ENCODE measurements at regions not wholly inside any gene's neighbourhood (a gene's known extent, or its start where the extent isn't known, plus 50 kb on each side); places are given as distances from the start of the nearest gene placed in this dataset.

GRCh38 chr12:24079083-24079482, 129.6 kb upstream of the SOX5 start:
- H3K9ac ChIP-seq: no peak overlapping the region
- H3K36me3 ChIP-seq: no peaks in the 10 kb centered on the region
- Mint-ChIP-seq H3K4me1 (peaks cover 14% of the 10 kb centered on the region), H3K27me3 (ENCODE audit: insufficient read depth, low read depth) (no peaks in the 10 kb centered on the region), H3K36me3 (peaks cover 5% of the 10 kb centered on the region), H3K9me3 (no peaks in the 10 kb centered on the region), H3K4me3 (no peak overlapping the region), H3K27ac (no peak overlapping the region)
- no peaks in the 10 kb centered on the region for H3K79me2 ChIP-seq (ENCODE audit: low read depth)
- no peak for DNase-seq (ENCODE audit: low spot score)
- no peaks in the 10 kb centered on the region for H4K20me1 ChIP-seq (ENCODE audit: low read depth)
- no peak for TF ChIP-seq EZH2phosphoT487 (IDR thresholded peaks at IDR 0.05)
- no peak for TF ChIP-seq EZH2 (IDR thresholded peaks at IDR 0.05)
- TF ChIP-seq CTCF (IDR thresholded peaks at IDR 0.05): no peak
- H3K27me3 ChIP-seq: no peaks in the 10 kb centered on the region
- no peak overlapping the region for H2AFZ ChIP-seq (replicated peaks)
- peaks cover 23% of the 10 kb centered on the region for H3F3A ChIP-seq (ENCODE audit: low read depth)
- no peaks in the 10 kb centered on the region for H3K9me3 ChIP-seq (ENCODE audit: low read depth)
- no peak overlapping the region for H3K27ac ChIP-seq
- no peak overlapping the region for H3K4me3 ChIP-seq
- no peak overlapping the region for H3K4me2 ChIP-seq
- peaks cover 66% of the 10 kb centered on the region for H3K4me1 ChIP-seq

GRCh38 chr12:24078318-24078765, 128.9 kb upstream of the SOX5 start:
- H3K9ac ChIP-seq: no peak overlapping the region
- no peaks in the 10 kb centered on the region for H3K9me3 ChIP-seq (ENCODE audit: low read depth)
- H3K4me3 Mint-ChIP-seq: no peak overlapping the region
- peaks cover 14% of the 10 kb centered on the region for H3K4me1 Mint-ChIP-seq
- peaks cover 60% of the 10 kb centered on the region for H3K4me1 ChIP-seq
- H3K36me3 ChIP-seq: no peaks in the 10 kb centered on the region
- H3K27me3 Mint-ChIP-seq (ENCODE audit: insufficient read depth, low read depth): no peaks in the 10 kb centered on the region
- no peak overlapping the region for H3K27ac ChIP-seq
- no peak overlapping the region for H3K4me3 ChIP-seq
- H3K79me2 ChIP-seq (ENCODE audit: low read depth): no peaks in the 10 kb centered on the region
- no peak overlapping the region for H3K27ac Mint-ChIP-seq
- H3K36me3 Mint-ChIP-seq: peaks cover 5% of the 10 kb centered on the region
- no peaks in the 10 kb centered on the region for H3K27me3 ChIP-seq
- DNase-seq (ENCODE audit: low spot score): no peak
- no peaks in the 10 kb centered on the region for H3K9me3 Mint-ChIP-seq
- no peak for TF ChIP-seq EZH2phosphoT487 (IDR thresholded peaks at IDR 0.05)
- TF ChIP-seq CTCF (IDR thresholded peaks at IDR 0.05): no peak
- no peak for TF ChIP-seq EZH2 (IDR thresholded peaks at IDR 0.05)
- peaks cover 24% of the 10 kb centered on the region for H3F3A ChIP-seq (ENCODE audit: low read depth)
- H4K20me1 ChIP-seq (ENCODE audit: low read depth): no peaks in the 10 kb centered on the region
- no peak overlapping the region for H3K4me2 ChIP-seq
- peak overlapping the region; percentile 57 for H2AFZ ChIP-seq (replicated peaks)

- Histone ChIP-seq H3K4me3 (no peak overlapping the region), H3K27me3 (no peaks in the 10 kb centered on the region), H3K27ac (no peak overlapping the region), H3K9ac (no peak overlapping the region), H4K20me1 (ENCODE audit: low read depth) (no peaks in the 10 kb centered on the region), H3K4me2 (no peak overlapping the region), H3K4me1 (peaks cover 48% of the 10 kb centered on the region), H3F3A (ENCODE audit: low read depth) (peaks cover 25% of the 10 kb centered on the region), H3K36me3 (no peaks in the 10 kb centered on the region), H3K9me3 (ENCODE audit: low read depth) (no peaks in the 10 kb centered on the region), H2AFZ (replicated peaks) (no peak overlapping the region), H3K79me2 (ENCODE audit: low read depth) (no peaks in the 10 kb centered on the region)
- Mint-ChIP-seq H3K4me3 (no peak overlapping the region), H3K4me1 (peaks cover 12% of the 10 kb centered on the region), H3K27ac (no peak overlapping the region), H3K36me3 (peaks cover 5% of the 10 kb centered on the region), H3K27me3 (ENCODE audit: insufficient read depth, low read depth) (no peaks in the 10 kb centered on the region), H3K9me3 (no peaks in the 10 kb centered on the region)
- DNase-seq (ENCODE audit: low spot score): no peak
- TF ChIP-seq CTCF (IDR thresholded peaks at IDR 0.05) (no peak), EZH2phosphoT487 (IDR thresholded peaks at IDR 0.05) (no peak), EZH2 (IDR thresholded peaks at IDR 0.05) (no peak)
Observed at GRCh38 chr12:24077161-24077560, 127.7 kb upstream of the SOX5 start.

Data from neural progenitor cell (in vitro differentiated cells).